ENCODE measurements at regions not wholly inside any gene's neighbourhood (a gene's known extent, or its start where the extent isn't known, plus 50 kb on each side); places are given as distances from the start of the nearest gene placed in this dataset.
"Not testable (repeated sequence)": the region's sequence is repeated elsewhere in the genome, so short reads cannot be mapped to it uniquely, and the experiment has no call there.

DNA sequence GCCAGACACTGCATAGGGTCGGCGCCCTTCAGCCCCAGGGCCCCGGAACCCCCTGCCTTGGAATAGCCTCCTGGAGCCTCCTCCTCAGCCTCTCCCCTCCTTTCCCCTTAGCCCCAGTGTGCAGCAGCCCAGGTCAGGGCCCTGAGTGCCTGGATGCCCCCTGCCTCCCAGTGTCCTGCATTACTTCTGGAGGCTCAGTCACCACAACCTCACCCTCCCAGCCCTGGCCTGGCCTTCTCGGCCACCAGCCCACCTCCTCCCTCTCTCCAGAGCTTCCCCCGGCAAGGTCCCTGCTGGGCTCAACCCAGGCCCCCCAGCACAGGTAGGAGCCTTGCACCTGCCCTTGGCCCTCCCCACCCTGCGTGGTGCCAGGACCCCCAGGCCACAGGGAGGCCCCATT is 119.0 kb downstream of the TMEM121 start:
- TF ChIP-seq EZH2 (IDR thresholded peaks at IDR 0.05; ENCODE audit: low read depth, unreplicated experiment); CTCF (conservative IDR thresholded peaks at IDR 0.05; ENCODE audit: low read depth in 2 of 2): not testable (repeated sequence)
